ENCODE measurements at regions not wholly inside any gene's neighbourhood (a gene's known extent, or its start where the extent isn't known, plus 50 kb on each side); places are given as distances from the start of the nearest gene placed in this dataset.

GRCh38 chr13:73698859-73699258, 435.3 kb downstream of the KLF12 start:
- TF ChIP-seq CTCF (IDR thresholded peaks at IDR 0.05) (no peak), POLR2A (IDR thresholded peaks at IDR 0.05) (no peak)
